ENCODE measurements at regions not wholly inside any gene's neighbourhood (a gene's known extent, or its start where the extent isn't known, plus 50 kb on each side); places are given as distances from the start of the nearest gene placed in this dataset.

DNA sequence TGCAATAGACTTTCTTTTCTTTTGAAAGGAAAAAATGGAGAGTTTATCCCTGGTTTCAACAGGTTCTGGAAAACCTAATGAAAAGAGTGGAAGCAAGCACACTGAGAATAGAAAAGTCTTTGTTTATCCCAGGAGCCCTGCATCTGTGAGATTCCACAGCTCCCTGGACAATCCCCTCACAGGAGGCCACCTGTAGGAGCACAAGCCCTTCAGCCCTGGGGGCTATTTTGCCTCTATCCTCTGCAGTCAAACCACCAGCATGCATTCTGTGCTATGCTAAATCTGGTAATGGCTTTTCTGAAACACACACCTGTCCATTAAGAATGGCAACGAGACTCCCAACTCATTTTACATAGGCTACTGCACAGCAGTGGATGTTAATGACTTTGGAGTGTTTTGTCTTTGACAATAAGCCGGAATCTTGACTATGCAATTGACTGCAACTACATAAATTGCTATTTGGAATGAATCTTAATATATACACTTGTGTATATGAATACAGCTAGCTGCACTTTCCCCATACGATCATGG, 369.4 kb downstream of the NR2F2 start:
- POLR2A ChIA-PET (ENCODE audit: unreplicated experiment) = no interaction called here
- in situ Hi-C loops (cut with MboI; ENCODE audit: low sequenced_read_pairs) = no loop called here
- TF ChIP-seq, protein P1, sequence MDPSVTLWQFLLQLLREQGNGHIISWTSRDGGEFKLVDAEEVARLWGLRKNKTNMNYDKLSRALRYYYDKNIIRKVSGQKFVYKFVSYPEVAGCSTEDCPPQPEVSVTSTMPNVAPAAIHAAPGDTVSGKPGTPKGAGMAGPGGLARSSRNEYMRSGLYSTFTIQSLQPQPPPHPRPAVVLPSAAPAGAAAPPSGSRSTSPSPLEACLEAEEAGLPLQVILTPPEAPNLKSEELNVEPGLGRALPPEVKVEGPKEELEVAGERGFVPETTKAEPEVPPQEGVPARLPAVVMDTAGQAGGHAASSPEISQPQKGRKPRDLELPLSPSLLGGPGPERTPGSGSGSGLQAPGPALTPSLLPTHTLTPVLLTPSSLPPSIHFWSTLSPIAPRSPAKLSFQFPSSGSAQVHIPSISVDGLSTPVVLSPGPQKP (IDR thresholded peaks at IDR 0.05; ENCODE audit: borderline replicate concordance, low read depth, low read length) = no peak
- no peak for TF ChIP-seq RCOR1 (IDR thresholded peaks at IDR 0.05; ENCODE audit: insufficient replicate concordance, low read length)
- TF ChIP-seq CHD1 (IDR thresholded peaks at IDR 0.05; ENCODE audit: low read depth, low read length) = no peak
- no peak for TF ChIP-seq RAD21 (IDR thresholded peaks at IDR 0.05; ENCODE audit: low read length)
- no peak for TF ChIP-seq BHLHE40 (IDR thresholded peaks at IDR 0.05; ENCODE audit: low read depth, low read length)
- TF ChIP-seq SMC3 (IDR thresholded peaks at IDR 0.05; ENCODE audit: low read depth, low read length) = no peak
- no peak for TF ChIP-seq FOS (IDR thresholded peaks at IDR 0.05; ENCODE audit: low read depth, low read length)
- no peak for TF ChIP-seq CEBPB (IDR thresholded peaks at IDR 0.05; ENCODE audit: low read depth, low read length)
- TF ChIP-seq NFE2L2 (IDR thresholded peaks at IDR 0.05; ENCODE audit: low read depth, low read length) = no peak
- TF ChIP-seq, protein P2, sequence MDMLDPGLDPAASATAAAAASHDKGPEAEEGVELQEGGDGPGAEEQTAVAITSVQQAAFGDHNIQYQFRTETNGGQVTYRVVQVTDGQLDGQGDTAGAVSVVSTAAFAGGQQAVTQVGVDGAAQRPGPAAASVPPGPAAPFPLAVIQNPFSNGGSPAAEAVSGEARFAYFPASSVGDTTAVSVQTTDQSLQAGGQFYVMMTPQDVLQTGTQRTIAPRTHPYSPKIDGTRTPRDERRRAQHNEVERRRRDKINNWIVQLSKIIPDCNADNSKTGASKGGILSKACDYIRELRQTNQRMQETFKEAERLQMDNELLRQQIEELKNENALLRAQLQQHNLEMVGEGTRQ (IDR thresholded peaks at IDR 0.05; ENCODE audit: low read depth, low read length) = no peak
- TF ChIP-seq MAFK (IDR thresholded peaks at IDR 0.05; ENCODE audit: low read depth, low read length) = no peak
- no peak for TF ChIP-seq RFX5 (IDR thresholded peaks at IDR 0.05; ENCODE audit: low read depth, low read length)
- no peak for TF ChIP-seq MXI1 (IDR thresholded peaks at IDR 0.05; ENCODE audit: borderline replicate concordance, low read depth, low read length)
- TF ChIP-seq, protein P3, sequence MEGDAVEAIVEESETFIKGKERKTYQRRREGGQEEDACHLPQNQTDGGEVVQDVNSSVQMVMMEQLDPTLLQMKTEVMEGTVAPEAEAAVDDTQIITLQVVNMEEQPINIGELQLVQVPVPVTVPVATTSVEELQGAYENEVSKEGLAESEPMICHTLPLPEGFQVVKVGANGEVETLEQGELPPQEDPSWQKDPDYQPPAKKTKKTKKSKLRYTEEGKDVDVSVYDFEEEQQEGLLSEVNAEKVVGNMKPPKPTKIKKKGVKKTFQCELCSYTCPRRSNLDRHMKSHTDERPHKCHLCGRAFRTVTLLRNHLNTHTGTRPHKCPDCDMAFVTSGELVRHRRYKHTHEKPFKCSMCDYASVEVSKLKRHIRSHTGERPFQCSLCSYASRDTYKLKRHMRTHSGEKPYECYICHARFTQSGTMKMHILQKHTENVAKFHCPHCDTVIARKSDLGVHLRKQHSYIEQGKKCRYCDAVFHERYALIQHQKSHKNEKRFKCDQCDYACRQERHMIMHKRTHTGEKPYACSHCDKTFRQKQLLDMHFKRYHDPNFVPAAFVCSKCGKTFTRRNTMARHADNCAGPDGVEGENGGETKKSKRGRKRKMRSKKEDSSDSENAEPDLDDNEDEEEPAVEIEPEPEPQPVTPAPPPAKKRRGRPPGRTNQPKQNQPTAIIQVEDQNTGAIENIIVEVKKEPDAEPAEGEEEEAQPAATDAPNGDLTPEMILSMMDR (conservative IDR thresholded peaks at IDR 0.05; ENCODE audit: low read depth, low read length) = no peak
- no peak for TF ChIP-seq POLR2A (IDR thresholded peaks at IDR 0.05; ENCODE audit: low read depth, low read length)
- no peak overlapping the region for H2BK120ac ChIP-seq (ENCODE audit: low read depth, low read length)
- no peak overlapping the region for H3K56ac ChIP-seq (ENCODE audit: extremely low read depth, insufficient read depth, low read length)
- H3K9me1 ChIP-seq (ENCODE audit: insufficient read depth, low read length) = no peaks in the 10 kb centered on the region
- WGBS, 2 experiments (ENCODE audit: extremely low coverage in 2 of 2, insufficient read length in 1 of 2) = no CpG with 5 or more reads among the region's 3 CpGs
- no peak overlapping the region for H4K5ac ChIP-seq (ENCODE audit: low read depth, low read length)
- H3K9ac ChIP-seq (ENCODE audit: low read depth, low read length) = no peak overlapping the region
- H3K36me3 ChIP-seq (ENCODE audit: control insufficient read depth, insufficient read depth, low read length) = no peaks in the 10 kb centered on the region
- H2AK5ac ChIP-seq (ENCODE audit: low read depth, low read length) = no peak overlapping the region
- CTCF ChIA-PET = no interaction called here
- H3K23ac ChIP-seq (ENCODE audit: low read depth, low read length) = no peak overlapping the region
- no peak overlapping the region for H2BK5ac ChIP-seq (ENCODE audit: low read depth, low read length, poor library complexity, severe bottlenecking)
- dilution Hi-C loops (cut with HindIII; ENCODE audit: low sequenced_read_pairs, unreplicated experiment) = no loop called here
- ATAC-seq (ENCODE audit: low read depth) (no peak), DNase-seq (no peak)
- H2BK20ac ChIP-seq (ENCODE audit: low read depth, low read length) = no peak overlapping the region
- no peaks in the 10 kb centered on the region for H3K27me3 ChIP-seq (ENCODE audit: control insufficient read depth, insufficient read depth, low read length)
- H3K27ac ChIP-seq (ENCODE audit: insufficient read depth, low read length) = no peak overlapping the region
- no peak overlapping the region for H3K4ac ChIP-seq (ENCODE audit: low read depth, low read length)
- H4K8ac ChIP-seq (ENCODE audit: low read depth in 2 of 2, low read length in 2 of 2) = no peak overlapping the region
- no TSS peak for BruUV-seq (replicated peaks)
- H2AK9ac ChIP-seq (replicated peaks; ENCODE audit: low read depth, low read length, poor library complexity) = no peak overlapping the region
- H4K20me1 ChIP-seq (ENCODE audit: insufficient read depth, low read length) = no peaks in the 10 kb centered on the region
- no peaks in the 10 kb centered on the region for H3K4me1 ChIP-seq (ENCODE audit: control insufficient read depth, insufficient read depth, low read length)
- no peak overlapping the region for H3K4me3 ChIP-seq (ENCODE audit: insufficient read depth, low read depth, low read length)
- H3K79me1 ChIP-seq (ENCODE audit: low read depth in 1 of 2, low read length in 2 of 2) = no peaks in the 10 kb centered on the region
- no peak overlapping the region for H2AFZ ChIP-seq (replicated peaks; ENCODE audit: low read length, poor library complexity)
- intact Hi-C loops (cut with micrococcal nuclease) = no loop called here
- no peak overlapping the region for H2BK15ac ChIP-seq (ENCODE audit: low read depth, low read length)
- H3K9me3 ChIP-seq (ENCODE audit: control insufficient read depth, insufficient read depth, low read length) = no peaks in the 10 kb centered on the region
- H3K18ac ChIP-seq (ENCODE audit: low read depth, low read length) = no peak overlapping the region
- no peak overlapping the region for H3K14ac ChIP-seq (replicated peaks; ENCODE audit: low read depth, low read length)
- H4K91ac ChIP-seq (ENCODE audit: insufficient read depth, low read depth, low read length) = no peak overlapping the region
- no peak overlapping the region for H3K4me2 ChIP-seq (ENCODE audit: low read depth, low read length)

Measured in IMR-90 (cell line).